Esophagus mucosa (tissue), 1 donor: ENCODE measurements at regions not wholly inside any gene's neighbourhood (a gene's known extent, or its start where the extent isn't known, plus 50 kb on each side); places are given as distances from the start of the nearest gene placed in this dataset.

Experiments
- ATAC-seq: fragments of 200-7000 bp; cut with Tn5 transposase; one replicate; pipeline ENCODE4 v1.9.1; 2020
- donor health status: DM: yes; HTN: yes; CAD: no.

DNA sequence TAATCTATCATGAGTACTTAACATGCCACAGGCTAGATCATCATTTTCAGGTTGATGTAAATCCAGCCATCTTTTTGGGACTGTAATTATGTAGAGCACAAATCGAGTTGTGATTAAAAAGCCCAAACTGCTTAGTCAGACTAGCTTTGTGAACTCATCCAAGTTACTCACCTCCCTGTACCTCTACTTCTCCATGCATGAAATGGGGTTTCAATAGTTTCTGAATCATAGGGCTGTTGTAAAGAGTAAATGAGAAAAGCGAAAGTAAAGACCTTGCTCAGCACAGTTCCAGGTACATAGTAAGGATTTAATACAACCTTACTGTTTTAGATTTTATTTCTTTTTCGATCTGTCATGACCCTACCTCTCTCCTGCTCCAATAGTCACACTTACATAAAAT lies 85.6 kb upstream of the GAP43 start:
- ATAC-seq: no peak

DNA sequence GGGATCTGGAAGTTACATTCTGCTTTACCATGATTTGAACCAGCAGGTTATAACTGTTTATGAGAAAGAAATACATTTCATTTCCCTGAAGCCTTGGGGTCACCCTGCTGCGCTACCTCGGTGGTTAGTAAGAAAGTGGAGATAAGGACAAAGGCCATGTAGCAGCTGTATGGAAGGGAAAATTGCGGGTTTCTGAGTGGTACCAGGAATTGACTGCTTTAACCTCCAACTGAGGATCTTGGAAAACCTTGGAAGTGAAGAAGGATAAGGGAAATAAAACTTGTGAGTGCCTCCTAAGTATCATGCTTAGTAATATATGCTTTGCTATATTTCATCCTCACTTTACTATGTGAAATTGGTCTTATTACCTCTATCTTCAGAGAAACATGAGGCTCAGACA lies 76.1 kb upstream of the GAP43 start:
- no peak for ATAC-seq

DNA sequence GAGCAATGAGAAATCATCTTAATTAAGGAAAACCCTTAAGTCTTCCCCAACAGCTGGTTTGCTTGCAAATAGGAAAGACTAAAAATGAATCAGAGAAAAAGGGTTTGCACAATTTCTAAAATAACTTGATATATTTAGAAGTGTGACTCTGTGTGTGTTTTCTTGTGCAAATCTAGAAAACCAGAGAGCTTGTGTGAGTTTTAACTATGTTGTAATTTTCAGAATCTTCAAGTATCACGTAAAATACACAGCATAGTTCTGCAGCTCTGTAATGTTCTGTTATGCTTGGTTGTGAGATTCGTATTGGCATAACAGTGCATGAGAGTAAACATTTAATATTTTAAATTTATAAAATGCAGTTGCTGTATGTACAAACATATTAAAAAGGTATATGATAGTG lies 74.7 kb upstream of the GAP43 start:
- ATAC-seq: no peak

DNA sequence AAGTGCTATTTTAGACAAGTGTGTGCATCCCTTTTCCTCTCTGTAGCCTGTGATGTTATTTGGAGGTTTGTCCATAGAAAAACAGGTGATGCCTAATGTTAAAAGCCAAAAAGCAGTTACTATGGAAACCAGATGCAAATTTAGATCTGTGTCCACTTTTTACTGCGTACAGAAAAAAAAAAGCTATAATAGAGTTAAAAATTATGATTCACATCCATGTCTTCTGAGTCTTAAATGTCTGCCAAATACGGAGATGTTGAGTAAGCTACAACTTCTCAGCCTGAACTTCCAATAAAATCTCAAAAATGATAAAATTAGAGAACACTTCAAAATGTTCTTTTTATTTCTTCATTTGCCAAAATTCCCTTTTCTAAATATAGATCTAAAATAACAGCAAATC lies 74.2 kb upstream of the GAP43 start:
- no peak for ATAC-seq

DNA sequence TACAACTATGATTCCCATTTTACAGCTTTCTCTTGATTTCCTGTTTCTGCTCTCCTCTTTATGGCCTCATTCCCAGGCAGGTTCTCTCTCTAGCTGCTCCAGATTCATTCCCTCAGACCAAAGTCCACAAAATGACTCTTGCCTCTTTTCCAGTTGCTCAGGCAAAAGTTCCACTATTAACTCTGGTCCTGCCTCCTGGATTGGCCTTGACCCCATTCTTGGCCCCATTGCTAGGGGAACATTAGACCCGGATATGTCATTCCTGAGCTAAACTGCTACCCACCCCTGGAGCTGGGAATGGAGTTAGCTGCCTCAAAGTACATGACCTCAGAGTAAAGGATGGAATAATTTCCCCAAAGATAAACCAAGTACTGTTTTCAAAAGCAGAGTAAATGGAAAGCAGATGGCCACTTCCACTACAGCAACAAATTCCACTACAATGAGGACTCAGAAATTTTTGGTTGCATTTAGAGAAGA lies 73.0 kb upstream of the GAP43 start:
- ATAC-seq: no peak

DNA sequence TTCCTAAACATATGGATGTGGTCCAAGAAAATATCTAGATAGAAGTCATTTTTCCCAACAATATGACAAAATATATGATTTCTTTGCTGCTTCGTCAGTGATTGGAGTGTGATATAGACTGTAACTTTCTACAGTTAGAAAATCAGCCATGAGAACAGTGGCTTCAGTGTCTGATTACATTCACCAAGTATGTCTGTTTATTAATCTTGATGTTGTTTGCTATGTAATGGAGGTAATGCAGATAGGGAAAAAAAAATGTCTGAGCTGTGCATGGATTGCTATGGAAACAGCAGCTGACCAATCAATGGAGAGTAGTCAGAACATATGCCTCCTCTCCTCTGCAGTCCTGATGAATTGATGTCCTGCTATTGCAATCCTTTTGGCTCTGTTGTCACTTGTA lies 72.3 kb upstream of the GAP43 start:
- ATAC-seq: no peak

DNA sequence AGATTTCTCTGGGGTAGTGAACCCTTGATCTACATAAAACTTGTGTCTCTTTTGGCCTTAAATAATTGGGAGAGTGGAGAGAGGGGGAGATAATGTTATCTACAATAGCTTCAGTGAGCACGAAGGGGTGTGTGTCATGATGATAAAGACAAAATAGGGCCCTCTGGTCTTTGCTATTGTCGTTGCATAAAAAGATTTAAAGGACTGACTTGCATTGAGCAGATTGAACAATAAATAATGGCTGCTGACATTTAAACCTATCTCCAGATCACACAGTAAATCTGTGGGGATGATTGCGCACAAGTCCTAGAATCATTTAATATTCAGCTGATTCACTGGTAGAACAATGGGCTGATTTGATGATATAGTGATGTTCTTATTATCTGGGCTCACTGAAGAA lies 71.3 kb upstream of the GAP43 start:
- no peak for ATAC-seq

DNA sequence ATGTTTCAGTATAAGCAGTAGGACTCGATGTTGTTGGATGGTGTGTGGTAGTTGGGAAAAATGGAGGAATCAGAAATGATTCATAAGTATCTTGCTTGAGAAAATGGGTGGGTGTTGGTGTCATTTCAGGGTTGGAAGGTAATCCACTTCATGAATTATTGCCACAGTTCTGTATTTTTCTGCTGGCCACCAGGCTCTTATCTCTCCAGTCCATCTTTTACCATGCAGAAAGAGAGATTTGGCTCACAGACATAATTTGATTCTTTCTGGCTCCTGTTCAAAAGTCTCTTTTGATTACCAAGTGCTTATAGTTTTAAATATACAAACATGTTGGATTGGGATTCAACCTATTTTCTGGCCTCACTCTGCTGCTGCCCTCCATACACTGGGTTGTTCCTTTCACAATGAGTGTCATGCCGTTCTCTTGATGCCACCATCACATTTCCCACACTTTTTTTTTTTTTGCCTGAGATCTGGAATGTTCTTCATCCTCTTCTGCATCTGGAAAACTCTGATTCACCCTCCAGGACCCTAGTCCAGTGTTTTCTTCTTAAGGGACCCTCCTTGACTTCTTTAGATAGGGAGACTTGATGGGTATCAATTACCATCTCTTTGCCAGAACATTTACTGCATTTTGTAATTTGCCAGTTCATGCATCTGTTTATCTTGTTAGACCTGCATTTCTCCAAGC lies 69.4 kb upstream of the GAP43 start:
- ATAC-seq: no peak

DNA sequence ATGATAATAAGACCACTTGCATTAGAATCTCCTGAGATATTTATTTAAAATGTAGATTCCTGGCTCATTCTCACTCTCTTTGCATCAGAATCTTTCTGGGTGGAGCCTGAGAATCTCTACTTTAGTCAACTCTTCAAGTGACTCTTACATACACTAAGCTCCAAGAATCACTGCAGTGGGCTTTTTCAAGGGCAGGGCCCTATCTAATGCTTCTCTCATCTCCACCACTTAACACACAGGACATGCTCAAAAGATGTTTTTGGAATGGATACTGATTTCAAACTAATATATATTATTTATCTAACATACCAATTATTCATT lies 68.9 kb upstream of the GAP43 start:
- no peak for ATAC-seq

DNA sequence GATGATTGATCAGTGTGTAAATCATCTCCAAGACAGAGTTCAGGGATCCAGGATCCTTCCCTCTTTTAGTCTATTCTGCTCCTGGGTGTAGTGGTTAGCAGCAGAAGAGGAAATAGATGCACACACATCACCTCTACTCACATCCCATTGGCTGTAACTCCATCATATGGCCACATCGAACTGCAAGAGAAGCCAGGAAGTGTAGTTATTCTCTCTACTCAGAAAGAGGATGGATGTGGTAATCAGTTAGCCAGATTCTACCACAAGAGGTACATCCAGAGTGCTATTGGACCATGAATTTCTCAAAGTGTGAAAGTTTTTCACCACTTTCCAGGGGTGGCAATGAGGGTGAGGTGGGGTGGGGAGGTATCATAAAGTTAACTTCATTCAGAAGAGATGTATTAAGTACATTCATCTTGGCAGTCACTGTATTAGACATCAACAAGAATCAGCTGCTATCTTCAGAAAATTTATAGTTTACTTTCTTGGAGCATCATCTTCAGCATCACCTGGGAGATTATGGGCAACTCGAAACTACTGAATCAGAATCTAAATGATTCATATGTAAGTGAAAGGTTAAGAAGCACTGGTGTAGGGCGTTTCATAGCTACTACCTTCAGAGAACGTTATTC lies 60.6 kb upstream of the GAP43 start:
- no peak for ATAC-seq

DNA sequence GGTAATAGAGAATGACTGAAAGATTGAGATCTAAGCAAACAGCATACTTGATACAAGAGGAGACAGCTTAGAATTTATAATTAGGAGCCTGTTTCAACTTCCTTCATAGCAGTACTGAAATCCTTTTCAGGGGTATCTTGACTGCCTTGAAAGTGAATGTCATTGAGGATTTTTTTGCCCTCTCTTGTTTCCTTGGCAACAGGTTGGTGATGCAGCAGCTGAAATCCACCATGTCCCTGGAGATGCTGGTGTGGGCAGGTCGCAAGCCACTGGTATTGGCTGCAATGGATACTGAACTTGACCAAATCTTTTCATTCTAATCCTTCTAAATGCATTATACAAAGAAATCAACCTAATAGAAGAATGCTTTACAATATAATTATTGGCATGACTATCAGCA lies 59.3 kb upstream of the GAP43 start:
- ATAC-seq: no peak

DNA sequence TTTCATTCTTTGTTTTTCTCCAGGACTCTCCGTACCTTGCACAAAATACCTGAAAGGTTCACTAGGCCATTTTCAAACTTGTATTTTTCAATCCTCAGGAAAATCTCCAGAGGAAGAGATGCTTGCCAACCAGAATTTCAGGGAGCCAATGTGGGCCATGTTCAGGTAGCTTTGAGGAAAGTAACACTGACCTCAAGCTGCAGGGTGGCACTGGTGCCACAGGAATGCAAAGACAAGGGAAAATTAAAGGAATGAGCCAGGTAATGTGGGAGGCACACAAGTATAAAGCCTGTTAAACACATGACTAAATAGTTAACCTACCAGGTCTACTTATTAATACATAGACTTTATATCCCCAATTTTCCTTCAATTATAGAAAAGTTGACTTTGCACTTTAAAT lies 51.9 kb upstream of the GAP43 start:
- no peak for ATAC-seq
